ENCODE measurements at regions not wholly inside any gene's neighbourhood (a gene's known extent, or its start where the extent isn't known, plus 50 kb on each side); places are given as distances from the start of the nearest gene placed in this dataset.
A peak's percentile ranks its signal among the peaks of the same experiment; 100 is the strongest.

DNA sequence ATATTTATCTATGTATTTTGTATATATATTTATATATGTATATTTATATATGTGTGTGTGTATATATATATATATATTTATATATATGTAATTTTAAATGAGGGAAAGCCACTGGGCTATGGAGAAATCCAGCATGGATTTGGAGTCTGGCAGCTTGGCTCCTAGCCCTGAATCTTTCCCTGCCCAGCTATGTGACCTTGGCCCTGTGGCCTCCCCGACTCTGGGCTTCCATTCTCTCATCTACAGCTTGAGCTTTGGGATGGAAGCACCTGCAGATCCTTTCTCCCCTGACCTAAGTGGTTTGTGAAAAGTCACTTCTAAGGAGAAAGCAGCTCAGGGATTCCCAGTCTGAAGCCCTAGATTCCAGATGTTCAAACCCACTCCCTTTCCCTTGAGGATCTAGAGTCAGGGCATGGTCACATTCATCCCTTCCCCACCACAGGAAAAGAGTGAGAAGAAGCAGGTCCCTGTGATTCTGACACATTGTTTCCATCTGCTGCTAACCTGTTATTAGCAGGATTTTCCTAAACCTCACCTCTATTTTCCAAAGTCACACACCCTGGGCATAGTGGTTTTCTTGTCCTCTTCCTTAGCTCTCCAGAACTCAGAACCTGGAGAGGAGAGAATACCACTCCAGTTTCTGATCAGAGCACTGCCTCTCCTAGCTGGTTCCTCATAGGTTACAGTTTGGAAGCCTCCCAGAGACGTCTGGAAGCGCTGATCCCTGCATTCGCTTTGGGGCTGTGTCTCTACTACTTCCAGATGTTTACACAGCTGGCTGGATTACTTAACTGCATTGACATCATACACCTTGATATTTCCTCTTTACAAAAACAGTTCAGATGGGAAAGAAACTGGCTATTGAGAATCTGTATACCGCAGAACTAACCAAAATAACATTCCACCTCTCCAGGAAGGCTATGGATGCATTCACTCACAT is 327.5 kb upstream of the ZMIZ1 start:
- DNase-seq (ENCODE audit: low read depth) = no peak

DNA sequence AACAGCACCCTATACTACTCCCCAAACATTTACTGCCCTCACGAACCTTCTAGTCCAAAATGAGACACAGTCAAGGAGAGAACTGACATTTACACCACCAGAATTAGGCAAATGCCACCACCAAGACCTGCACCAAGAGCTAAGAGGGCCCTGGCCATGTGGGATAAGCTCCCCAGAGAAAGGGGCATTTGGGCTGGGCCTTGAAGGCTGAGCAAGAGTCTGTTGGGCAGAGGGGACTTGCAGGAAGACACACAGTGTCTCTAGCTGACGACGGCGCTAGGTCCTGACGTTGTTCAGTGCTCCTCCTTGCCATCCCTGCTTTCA is 326.4 kb upstream of the ZMIZ1 start:
- no peak for DNase-seq (ENCODE audit: low read depth)

DNA sequence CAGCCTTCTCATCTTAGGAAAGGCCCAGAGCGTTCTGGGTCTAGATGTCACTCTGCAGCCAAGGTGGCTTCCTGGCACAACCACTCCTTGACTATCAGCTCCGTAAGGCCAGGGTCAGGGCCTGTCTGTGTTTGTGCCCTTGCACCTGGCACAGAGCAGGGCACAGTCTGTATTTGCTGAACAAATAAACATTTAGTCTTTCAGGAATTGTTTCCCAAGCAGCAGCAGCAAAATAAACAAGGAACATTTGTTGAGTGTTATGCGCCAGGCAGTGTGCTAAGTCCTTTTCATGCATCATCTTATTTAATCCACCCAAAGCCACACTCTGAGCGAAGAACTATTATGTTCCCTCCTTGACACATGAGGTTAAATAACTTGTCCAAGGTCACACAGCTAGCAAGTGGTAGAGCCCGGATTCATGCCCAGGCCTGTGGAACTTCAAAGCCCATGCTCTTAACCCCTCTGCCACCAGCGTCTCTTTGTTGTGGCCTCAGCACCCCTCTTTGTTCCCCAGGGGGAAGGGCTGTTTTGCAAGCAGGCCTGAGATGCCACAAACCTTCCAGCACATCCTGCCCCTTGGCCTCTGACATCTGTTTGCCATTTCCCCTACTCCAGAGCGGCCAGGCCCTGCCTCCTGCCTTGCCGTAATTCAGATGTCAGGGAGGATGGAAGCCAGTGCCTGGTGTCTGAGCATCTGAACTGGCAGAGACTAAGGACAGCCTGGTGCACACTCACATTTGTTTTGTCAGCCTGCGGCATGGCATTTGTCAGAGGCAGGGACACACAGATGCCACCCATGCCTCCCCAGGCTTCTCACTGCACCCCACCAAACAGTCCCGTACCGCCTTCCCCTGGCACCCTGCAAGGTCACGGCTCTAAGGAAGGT is 325.8 kb upstream of the ZMIZ1 start:
- no peak for DNase-seq (ENCODE audit: low read depth)

DNA sequence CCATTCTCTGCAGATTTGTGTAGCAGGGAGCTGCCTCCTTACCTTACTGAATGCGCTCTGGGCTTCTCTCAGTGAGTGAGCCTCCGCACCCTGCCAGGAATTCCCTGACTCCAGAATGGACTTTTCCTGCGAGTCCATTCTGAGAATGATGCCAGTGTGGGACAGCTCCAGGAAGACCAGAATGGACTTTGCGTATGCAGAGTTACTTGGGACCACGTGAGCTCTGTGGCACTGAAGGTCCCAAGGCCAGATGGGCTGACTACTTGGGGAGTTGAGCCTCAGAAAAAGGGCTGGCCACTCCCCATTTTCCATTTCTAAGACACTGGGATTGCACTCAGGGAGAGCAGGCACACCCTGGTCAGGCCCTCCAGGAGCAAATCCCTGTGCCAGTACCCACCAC is 324.7 kb upstream of the ZMIZ1 start:
- no peak for DNase-seq (ENCODE audit: low read depth)

DNA sequence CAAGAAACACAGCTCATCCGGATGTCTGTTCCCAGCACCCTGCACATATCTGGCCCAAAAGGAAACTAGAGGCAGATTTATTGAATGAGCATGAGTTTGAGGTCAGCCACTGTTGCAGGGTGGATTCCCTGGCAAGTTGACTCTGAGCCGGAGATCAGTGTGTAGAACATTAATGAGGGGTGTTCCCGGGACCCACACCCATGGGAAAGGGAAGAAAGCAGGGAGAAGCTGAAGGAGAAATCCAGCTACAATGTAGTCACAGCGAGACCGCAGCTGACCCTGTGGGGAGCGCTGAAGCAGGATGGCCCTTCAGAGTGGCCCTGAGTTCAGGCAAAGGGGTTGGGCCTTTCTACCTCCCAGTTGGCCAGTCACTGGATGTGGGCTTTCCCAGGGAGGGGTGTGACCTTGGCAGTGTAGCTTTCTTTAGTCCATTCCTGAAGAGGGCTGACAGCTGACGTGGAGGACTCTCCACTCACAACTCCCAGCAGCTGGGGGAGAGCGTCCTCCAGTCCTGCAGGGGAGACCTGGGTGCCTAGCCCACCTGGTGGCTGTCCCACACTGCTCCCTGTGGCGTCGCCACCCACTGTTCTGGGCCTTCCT is 324.2 kb upstream of the ZMIZ1 start:
- peak; percentile 26 for DNase-seq (ENCODE audit: low read depth)

DNA sequence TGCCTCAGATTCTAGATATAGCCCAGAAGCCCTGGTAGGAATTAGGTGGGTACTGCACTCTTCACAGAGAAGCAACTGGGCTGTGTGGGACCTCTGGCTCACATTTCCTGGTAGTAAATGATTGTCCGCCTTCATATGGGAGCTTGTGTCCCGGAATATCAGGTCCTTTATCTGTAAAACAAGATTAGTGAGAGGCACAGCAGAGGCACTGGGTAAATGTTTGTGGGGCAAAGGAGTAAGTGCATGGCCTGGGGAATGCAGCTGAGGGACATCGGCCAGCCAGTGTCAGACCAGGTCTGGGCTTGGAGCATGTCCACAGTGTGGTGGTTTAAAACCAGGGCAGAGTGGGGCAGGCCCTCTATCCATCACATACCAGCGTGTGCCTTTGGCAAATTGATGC is 323.3 kb upstream of the ZMIZ1 start:
- no peak for DNase-seq (ENCODE audit: low read depth)

DNA sequence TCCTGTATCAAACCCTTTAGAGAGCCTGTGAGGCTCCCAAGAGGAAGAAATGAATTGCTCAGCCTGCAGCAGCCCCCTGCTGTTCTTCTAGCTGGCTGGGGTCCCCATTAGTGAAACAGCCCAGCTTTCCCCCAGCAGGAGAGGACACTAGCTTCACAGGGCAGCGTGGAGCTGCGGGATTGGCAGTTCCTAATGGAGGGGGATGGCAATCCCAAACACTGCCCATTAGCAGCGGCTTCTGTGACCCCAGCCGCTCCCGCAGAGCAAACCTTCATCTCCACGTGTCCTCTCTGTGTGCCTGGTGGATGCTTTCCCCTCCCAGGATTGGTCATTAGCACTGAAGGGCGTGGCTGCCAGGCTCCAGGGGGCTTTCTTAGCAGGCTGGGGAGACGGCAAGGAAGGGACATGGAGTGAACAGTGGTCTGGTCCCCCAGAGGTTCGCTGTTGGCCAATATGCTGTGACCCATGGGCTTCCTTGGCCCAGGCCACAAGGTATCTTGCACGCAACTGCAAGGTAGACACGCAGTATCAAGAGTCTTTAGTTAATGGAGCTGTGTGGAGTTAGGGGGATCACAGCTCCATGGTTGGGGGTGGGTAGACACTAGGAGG is 322.5 kb upstream of the ZMIZ1 start:
- DNase-seq (ENCODE audit: low read depth) = no peak

DNA sequence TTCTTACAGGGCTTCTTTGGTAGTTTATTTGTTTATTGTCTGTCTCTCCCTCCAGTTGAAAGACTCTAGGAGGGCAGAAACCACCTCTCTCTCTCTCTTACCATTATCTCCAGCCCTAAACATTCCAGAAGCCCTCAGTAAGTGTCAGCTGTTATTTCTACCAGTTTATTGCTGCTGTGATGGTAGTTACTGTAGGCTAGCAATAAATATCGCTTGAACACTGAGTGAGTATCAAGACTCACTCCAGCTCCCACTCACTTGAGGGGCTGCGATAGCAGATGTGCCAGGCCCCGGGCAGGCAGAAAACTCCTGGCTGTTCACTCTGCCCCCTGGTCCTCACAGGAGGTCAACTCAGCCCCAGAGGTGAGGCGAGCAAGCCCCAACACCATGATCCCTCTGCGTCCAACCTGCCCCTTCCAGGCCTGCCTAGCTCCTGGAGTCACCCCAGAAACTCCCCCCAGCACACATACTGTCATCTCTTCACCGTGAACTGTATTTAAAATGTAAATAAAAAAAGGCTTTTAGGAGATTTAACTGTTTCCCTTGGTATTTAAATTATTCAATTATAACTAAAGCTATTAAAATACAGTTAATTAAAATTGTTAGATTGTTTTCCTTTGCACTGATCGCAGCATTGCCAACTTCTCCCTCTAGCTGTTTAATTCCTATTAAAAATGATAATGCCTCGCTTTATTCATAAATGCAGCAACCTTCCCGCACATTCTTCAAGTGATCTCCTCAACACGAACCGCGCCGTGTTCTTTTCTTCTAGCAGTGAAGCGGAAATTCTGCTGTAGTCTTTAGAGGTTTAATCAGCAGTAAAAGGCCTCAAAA is 321.1 kb upstream of the ZMIZ1 start:
- DNase-seq (ENCODE audit: low read depth) = no peak

DNA sequence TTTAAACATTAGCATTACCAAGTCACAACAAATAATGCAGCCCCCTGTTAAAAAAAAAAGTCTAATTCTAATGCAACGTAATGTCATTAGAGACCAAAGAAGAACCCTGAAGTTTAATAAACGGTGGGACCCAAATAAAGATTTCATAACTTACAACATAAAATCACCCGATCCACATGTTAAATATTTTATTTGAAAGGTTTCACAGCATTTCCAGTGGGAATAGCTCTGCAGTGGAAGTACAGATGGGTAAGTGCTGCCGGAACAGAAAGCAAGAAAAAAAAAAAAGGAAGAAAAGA is 320.6 kb upstream of the ZMIZ1 start:
- no peak for DNase-seq (ENCODE audit: low read depth)

DNA sequence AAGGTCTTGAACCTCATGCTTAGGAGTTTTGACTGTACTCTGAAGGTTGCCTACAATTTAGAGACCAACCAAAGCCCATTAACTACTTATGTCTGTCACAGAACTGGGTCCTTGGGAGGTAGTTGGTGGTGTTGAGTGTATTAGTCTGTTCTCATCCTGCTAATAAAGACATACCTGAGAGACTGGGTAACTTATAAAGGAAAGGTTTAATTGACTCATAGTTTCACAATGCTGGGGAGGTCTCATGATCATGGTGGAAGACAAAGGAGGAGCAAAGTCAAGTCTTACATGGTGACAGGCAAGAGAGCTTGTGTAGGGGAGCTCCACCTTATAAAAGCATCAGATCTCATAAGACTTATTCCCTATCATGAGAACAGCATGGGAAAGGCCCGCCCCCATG is 319.6 kb upstream of the ZMIZ1 start:
- DNase-seq (ENCODE audit: low read depth) = peak; percentile 54

DNA sequence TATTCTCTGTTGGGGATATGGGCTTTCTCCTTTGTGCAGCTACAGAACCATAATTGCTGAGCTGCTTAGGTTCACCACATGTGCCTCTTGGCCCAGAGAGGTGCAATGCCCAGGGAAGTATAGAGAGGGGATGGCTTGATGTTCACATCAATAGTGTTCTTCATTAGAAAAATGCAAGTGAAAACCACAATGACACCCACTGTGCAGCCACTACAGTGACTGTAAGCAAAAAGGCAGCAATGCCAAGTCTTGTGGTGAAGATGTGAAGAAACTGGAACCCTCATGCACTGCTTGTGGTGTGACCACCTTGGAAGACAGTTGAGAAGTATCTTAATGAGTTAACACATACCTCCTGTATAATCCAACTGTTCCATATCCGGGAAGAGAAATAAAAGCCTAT is 318.9 kb upstream of the ZMIZ1 start:
- peak; percentile 62 for DNase-seq (ENCODE audit: low read depth)

DNA sequence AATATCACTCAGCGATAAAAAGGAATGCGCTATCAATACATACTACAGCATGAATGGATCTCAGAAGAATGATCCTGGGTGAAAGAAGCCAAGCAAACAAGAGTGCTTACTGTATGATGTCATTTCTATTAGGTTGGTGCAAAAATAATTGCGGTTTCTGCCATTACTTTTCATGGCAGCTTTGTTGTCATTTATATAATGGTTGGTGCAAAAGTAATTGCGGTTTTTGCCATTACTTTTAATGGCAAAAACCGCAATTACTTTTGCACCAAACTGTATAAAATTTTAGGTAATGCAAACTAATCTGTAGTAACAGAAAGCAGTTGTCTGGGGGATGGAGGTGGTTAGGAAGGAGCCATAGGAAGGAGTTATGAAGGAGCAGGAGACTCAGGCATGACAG is 318.3 kb upstream of the ZMIZ1 start:
- DNase-seq (ENCODE audit: low read depth) = no peak

DNA sequence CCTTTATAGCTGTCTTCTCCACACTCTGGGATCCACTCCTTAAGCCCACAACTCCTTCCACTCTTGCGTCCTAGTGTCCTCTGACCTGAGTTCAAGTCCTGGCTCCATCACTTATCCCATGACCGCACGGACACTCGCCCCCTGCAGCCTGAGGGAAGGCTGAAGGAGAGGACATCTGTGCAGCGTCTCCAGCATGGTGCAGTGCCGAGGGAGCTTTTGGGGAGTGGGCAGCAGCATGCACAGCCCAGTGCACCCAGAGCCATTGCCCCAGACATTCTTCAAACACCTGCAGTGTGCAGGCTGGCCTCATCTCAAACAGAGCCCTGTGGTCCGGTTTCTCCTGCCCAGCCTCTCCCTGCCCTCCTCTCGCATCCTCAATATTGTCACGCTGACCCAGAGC is 317.1 kb upstream of the ZMIZ1 start:
- DNase-seq (ENCODE audit: low read depth) = no peak

DNA sequence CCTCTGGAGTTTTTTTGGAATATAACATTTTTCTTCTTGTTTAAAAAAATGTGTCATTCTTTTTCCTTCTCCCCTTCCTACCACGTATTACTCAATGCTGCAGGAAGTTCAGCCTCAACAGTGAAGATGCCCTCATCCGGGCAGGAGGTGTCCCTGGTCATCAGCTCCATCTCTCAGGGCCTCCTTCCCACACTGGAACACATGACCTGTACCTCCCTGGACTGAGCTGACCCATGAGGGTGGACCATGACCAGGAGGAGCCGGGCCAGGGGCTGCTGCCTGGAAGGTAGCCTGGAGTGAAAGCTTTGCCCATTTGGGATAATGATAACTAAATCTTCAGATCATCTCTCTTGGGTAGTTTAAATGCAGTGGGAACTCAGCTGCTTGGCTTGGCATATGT is 316.5 kb upstream of the ZMIZ1 start:
- DNase-seq (ENCODE audit: low read depth) = no peak

DNA sequence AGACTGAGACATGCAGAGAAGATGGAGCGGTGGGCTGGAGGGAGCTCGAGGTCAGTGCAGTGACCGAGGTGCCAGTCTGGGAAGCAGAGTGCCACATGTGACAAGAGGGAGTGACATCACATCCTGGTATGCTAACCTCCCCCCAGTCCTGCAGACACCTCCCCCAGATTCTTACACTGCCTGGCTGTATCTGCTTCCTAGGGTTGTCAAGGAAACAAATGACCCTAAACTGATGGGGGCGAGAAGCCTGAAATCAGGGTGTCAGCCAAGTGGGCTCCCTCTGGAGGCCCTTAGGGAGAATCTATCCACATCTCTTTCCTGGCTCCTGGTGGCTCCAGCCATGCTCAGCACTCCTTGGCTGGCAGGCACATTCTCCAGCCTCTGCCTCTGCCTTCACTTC is 316.1 kb upstream of the ZMIZ1 start:
- DNase-seq (ENCODE audit: low read depth) = peak; percentile 14

DNA sequence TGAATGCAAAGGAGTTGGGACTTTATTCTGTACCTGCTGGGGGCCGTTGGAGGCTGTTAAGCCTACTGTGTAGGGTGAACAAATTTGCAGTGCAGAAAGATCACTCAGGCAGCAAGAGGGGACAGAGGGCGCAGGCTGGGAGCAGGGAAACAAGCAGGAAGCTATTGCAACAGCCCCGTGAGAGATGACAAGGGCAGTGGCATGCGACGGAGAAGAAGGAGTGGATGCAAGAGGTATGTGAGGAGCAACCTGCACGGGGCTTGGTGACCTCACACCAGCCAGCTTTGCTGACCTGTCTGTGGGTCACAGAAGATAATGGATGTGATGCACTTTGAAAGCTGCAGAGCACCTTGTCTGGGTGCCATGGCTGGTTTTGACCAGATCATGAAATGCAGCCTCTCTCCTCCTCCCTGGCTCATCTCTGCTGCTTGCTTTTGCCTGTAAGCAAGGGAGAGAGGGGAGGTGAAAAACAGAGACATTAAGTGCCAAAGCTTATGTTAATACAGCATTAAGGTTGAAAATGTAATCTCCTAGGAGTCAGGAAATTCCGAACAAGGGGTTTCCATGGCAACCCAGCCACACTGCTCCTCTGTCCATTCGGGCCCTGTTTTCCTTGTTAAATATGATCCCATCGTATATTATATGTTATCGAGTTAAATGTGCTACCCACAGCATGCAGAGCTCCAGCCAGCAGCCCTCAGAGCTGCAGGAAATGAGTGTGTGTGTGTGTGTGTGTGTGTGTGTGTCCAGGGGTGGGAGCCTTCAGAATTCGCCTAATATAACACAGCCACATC is 314.3 kb upstream of the ZMIZ1 start:
- DNase-seq (ENCODE audit: low read depth) = peak; percentile 26

DNA sequence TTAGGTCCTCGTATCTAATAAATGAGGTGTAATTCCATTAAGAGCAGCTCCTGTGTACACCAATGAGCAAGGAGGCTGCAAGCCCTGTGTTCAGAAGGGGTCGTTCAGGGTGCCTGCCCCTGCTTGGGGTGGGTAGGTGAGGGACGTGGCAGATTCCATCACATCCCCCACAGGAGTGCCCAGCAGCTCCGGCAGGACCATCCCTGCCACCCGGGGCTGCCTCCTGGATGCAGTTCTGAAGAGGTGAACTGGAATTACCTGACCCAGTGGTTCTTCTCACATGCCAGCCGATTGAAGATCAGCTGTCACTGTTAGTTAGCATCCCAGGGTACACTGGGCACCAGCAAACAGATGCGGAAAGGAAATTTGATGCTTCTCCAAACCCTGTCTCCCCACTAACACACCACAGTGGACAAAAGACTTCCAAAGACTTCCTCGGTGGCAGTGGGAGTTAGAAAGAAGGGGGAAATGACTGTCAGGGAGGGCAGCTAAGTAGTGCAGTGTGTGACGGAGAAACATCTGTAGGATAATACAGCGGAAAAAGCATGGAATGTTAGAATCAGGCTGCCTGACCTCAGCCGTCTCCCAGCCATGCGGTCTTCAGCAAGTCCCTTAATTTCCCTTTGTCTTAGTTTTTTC is 313.6 kb upstream of the ZMIZ1 start:
- no peak for DNase-seq (ENCODE audit: low read depth)

DNA sequence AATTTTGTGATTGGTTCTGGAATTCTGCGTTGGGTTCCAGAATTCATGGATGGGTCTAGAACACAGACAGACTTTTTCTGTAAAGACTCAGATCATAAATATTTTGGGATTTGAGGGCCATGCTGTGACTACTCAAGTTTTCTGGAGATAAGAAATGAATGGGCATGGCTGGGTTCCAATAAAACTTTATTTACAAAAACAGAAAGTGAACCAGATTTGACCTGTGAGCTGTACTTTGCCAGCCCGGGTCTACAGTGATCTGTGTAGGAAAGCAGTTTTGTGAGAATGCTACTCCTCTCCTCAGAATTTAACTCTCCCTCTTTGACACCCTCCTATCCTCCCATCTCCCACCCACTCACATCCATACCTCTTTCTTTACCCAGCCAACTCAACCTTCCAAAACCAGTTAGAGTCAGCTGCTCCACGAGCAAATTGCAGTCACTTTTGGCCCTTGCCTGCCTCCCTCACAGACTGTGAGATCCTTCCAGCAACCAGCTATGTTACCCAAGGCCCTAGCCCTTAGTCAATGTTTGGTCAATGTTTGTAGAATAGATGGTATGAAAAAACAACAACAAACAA is 312.8 kb upstream of the ZMIZ1 start:
- no peak for DNase-seq (ENCODE audit: low read depth)

DNA sequence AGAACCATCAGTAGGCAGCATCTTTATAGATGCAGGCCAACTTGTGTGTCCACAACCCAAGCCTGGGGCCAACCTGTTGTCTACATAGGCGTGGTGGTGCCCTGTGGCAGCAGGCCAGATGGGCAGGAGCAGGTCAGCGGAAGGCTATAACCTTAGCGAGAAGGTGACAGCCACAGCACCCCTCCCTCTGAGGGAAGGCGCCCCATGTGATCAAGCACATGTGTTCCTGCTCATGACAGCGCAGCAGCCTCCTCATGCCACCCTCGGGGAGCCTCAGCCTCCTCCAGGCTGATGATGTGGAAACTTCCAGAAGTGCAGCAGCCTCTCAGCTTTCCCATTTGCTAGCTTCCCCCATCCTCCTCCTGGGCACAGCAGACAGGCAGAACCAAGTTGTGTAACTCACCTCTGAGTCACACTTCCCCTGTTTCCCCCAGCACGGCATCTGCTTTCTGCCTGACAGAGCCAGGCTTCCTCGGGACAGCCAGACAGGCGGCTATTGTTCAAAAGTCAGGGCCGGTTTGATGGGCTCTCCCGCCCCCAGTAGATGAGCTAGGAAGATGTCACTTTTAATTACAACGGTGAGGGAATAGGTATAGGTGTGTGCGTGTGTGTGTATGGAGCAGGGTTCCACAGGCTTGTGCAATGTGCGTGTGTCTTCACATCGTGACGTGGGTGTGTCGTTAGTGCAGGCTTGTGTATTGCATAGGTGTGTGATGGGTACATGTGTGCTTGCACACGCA is 312.0 kb upstream of the ZMIZ1 start:
- DNase-seq (ENCODE audit: low read depth) = peak; percentile 98

All from renal cortical epithelial cell (primary cell).